ENCODE measurements at regions not wholly inside any gene's neighbourhood (a gene's known extent, or its start where the extent isn't known, plus 50 kb on each side); places are given as distances from the start of the nearest gene placed in this dataset.

DNA sequence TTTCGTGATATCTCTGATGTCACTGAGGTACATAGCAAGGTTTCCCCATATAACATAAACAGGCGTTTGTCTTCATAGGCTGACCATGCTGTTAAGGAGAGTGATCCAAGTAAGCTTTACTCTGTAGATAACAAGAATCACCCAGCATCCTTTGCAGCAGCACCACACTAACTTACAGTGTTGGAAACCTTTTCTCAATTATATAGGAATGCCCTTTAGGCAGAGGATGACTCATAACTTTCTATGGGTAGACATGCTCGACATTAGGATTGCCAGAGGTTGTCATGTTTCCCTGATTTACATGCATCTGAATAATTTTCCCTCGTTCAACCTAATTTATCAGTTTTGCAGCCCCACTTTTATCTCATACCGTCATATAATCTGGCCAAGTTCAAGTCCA, 870.0 kb upstream of the CDH9 start:
- H3K27me3 ChIP-seq, result no peaks in the 10 kb centered on the region
- 46 to 56% methylated on average over 5 of the region's 5 CpGs for WGBS, 2 donors
- no peak overlapping the region for H3K4me3 ChIP-seq
- TF ChIP-seq CTCF (IDR thresholded peaks at IDR 0.05), result no peak
- no peak for TF ChIP-seq POLR2A (IDR thresholded peaks at IDR 0.05)
- no peaks in the 10 kb centered on the region for H3K9me3 ChIP-seq
- no peak overlapping the region for H3K27ac ChIP-seq
- H3K4me1 ChIP-seq, result no peaks in the 10 kb centered on the region
- no peak for ATAC-seq
- no peak for DNase-seq
- H3K36me3 ChIP-seq (replicated peaks in 1 of 2; ENCODE audit: insufficient read depth in 1 of 2, low read depth in 2 of 2), result no peaks in the 10 kb centered on the region
- intact Hi-C loops (cut with DNase I), result no loop called here

- no peak for TF ChIP-seq POLR2A (IDR thresholded peaks at IDR 0.05)
- no peak for TF ChIP-seq CTCF (IDR thresholded peaks at IDR 0.05)
- DNase-seq (no peak), ATAC-seq (no peak)
- H3K36me3 ChIP-seq (replicated peaks in 1 of 2; ENCODE audit: insufficient read depth in 1 of 2, low read depth in 2 of 2), result no peaks in the 10 kb centered on the region
- intact Hi-C loops (cut with DNase I), result no loop called here
- no peak overlapping the region for H3K27ac ChIP-seq
- 32 to 37% methylated on average over 2 of the region's 2 CpGs for WGBS, 2 donors
- H3K4me3 ChIP-seq, result no peak overlapping the region
- H3K9me3 ChIP-seq, result no peaks in the 10 kb centered on the region
- no peaks in the 10 kb centered on the region for H3K27me3 ChIP-seq
- H3K4me1 ChIP-seq, result no peaks in the 10 kb centered on the region
Measured at GRCh38 chr5:27906931-27907601, 868.7 kb upstream of the CDH9 start.

DNA sequence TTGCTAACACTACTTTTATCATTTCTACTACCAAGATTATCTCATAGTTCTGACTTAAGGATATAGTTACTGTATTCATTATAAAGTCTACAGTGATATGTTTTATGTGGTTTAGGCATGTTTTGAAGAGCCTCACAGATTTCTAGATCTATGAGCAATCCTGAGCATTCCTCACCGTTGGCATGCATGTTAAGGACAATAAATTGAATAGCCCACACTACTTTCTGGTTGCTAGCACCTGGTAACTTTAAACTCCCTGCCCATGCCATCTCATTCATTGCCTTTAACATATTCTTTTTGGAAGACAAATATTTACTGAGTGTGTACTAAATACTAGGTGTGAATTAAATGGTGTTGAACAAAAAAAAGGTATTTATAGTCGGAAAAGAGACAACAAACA, 868.1 kb upstream of the CDH9 start:
- Histone ChIP-seq H3K27me3 (no peaks in the 10 kb centered on the region), H3K9me3 (no peaks in the 10 kb centered on the region), H3K4me1 (no peaks in the 10 kb centered on the region), H3K36me3 (replicated peaks in 1 of 2; ENCODE audit: insufficient read depth in 1 of 2, low read depth in 2 of 2) (no peaks in the 10 kb centered on the region), H3K4me3 (no peak overlapping the region), H3K27ac (no peak overlapping the region)
- TF ChIP-seq POLR2A (IDR thresholded peaks at IDR 0.05) (no peak), CTCF (IDR thresholded peaks at IDR 0.05) (no peak)
- intact Hi-C loops (cut with DNase I), result no loop called here
- WGBS, 2 donors, result 16 to 43% methylated on average over 2 of the region's 2 CpGs
- DNase-seq (no peak), ATAC-seq (no peak)

- DNase-seq (no peak), ATAC-seq (no peak)
- intact Hi-C loops (cut with DNase I), result no loop called here
- H3K36me3 ChIP-seq (replicated peaks in 1 of 2; ENCODE audit: insufficient read depth in 1 of 2, low read depth in 2 of 2), result no peaks in the 10 kb centered on the region
- H3K27me3 ChIP-seq, result no peaks in the 10 kb centered on the region
- no peaks in the 10 kb centered on the region for H3K9me3 ChIP-seq
- no peak overlapping the region for H3K4me3 ChIP-seq
- no peaks in the 10 kb centered on the region for H3K4me1 ChIP-seq
- 56 to 64% methylated on average over 3 of the region's 3 CpGs for WGBS, 2 donors
- TF ChIP-seq CTCF (IDR thresholded peaks at IDR 0.05) (no peak), POLR2A (IDR thresholded peaks at IDR 0.05) (no peak)
- H3K27ac ChIP-seq, result no peak overlapping the region
Measured at GRCh38 chr5:27900761-27901160, 862.4 kb upstream of the CDH9 start.

- ATAC-seq, result no peak
- Histone ChIP-seq H3K27me3 (no peaks in the 10 kb centered on the region), H3K27ac (no peak overlapping the region), H3K4me1 (no peaks in the 10 kb centered on the region), H3K36me3 (replicated peaks in 1 of 2; ENCODE audit: insufficient read depth in 1 of 2, low read depth in 2 of 2) (no peaks in the 10 kb centered on the region), H3K4me3 (no peak overlapping the region), H3K9me3 (no peaks in the 10 kb centered on the region)
- 37 to 52% methylated on average over 1 of the region's 1 CpG for WGBS, 2 donors
- intact Hi-C loops (cut with DNase I), result no loop called here
- DNase-seq, result no peak
- no peak for TF ChIP-seq CTCF (IDR thresholded peaks at IDR 0.05)
- TF ChIP-seq POLR2A (IDR thresholded peaks at IDR 0.05), result no peak
Measured at GRCh38 chr5:27876071-27876470, 837.7 kb upstream of the CDH9 start.

All from body of pancreas (tissue), 4 donors.